CD8-positive, alpha-beta memory T cell (primary cell): ENCODE measurements at regions not wholly inside any gene's neighbourhood (a gene's known extent, or its start where the extent isn't known, plus 50 kb on each side); places are given as distances from the start of the nearest gene placed in this dataset.

Experiments used
- CTCF ChIA-PET: fragments of 350-600 bp; sonication (Branson Sonifier 250); formaldehyde crosslinking; loops from one replicate; lab custom pipeline; 2021; ENCODE audit warnings: antibody characterized with exemption; lab: Charles Lee
- POLR2A ChIA-PET: fragments of 350-600 bp; sonication (Branson Sonifier 250); formaldehyde crosslinking; loops from one replicate; lab custom pipeline; 2021; ENCODE audit warnings: antibody characterized with exemption; lab: Charles Lee
- DNase-seq, 5 donors: peaks; one replicate each; pipeline versions ENCODE4 v3.0.0 to v3.0.0-alpha.2; 2020 to 2022; ENCODE audit warnings: mixed read lengths in 1 of 5
- H3K27ac ChIP-seq: one replicate; pipeline ENCODE4 v1.7.0; 2013; ENCODE audit warnings: low read depth, mild to moderate bottlenecking, low read length, moderate library complexity
- H3K27me3 ChIP-seq: 2 replicates; pipeline ENCODE4 v1.7.0; 2013; ENCODE audit warnings: low read length, mild to moderate bottlenecking; ENCODE audit not compliant: insufficient read depth, poor library complexity, severe bottlenecking
- H3K36me3 ChIP-seq: 2 replicates; pipeline ENCODE4 v1.7.0; 2013; ENCODE audit warnings: mild to moderate bottlenecking, low read length, moderate library complexity; ENCODE audit not compliant: insufficient read depth
- H3K4me1 ChIP-seq: 2 replicates; pipeline ENCODE4 v1.7.0; 2013; ENCODE audit warnings: mild to moderate bottlenecking, low read length, moderate library complexity; ENCODE audit not compliant: insufficient read depth
- H3K4me3 ChIP-seq: 2 replicates; pipeline ENCODE4 v1.7.0; 2013; ENCODE audit warnings: mild to moderate bottlenecking, low read length
- H3K9me3 ChIP-seq: 2 replicates; pipeline ENCODE4 v1.7.0; 2013; ENCODE audit warnings: mild to moderate bottlenecking, low read length
- H3K27ac Mint-ChIP-seq, 8 donors: one replicate each; pipeline ENCODE4 v1.8.0; 2020 to 2021; ENCODE audit warnings: mixed read lengths in 8 of 8, mild to moderate bottlenecking in 6 of 8, inconsistent platforms in 3 of 8, moderate library complexity in 3 of 8
- H3K27me3 Mint-ChIP-seq, 2 donors: one replicate each; pipeline ENCODE4 v1.8.0; 2020 to 2021; ENCODE audit warnings: mixed read lengths in 2 of 2, mild to moderate bottlenecking in 1 of 2, moderate library complexity in 1 of 2
- H3K36me3 Mint-ChIP-seq, 3 donors: one replicate each; pipeline ENCODE4 v1.8.0; 2020 to 2021; ENCODE audit warnings: mixed read lengths in 3 of 3, inconsistent platforms in 1 of 3, mild to moderate bottlenecking in 1 of 3
- H3K4me1 Mint-ChIP-seq, 3 donors: one replicate each; pipeline ENCODE4 v1.8.0; 2020 to 2021; ENCODE audit warnings: mixed read lengths in 3 of 3, inconsistent platforms in 1 of 3, mild to moderate bottlenecking in 1 of 3
- H3K4me3 Mint-ChIP-seq, 7 donors: one replicate each; pipeline ENCODE4 v1.8.0; 2020 to 2021; ENCODE audit warnings: mixed read lengths in 7 of 7, mild to moderate bottlenecking in 6 of 7, moderate library complexity in 4 of 7, inconsistent platforms in 2 of 7
- H3K9me3 Mint-ChIP-seq, 5 donors: one replicate each; pipeline ENCODE4 v1.8.0; 2020 to 2022; ENCODE audit warnings: mixed read lengths in 5 of 5, mild to moderate bottlenecking in 3 of 5, moderate library complexity in 2 of 5, inconsistent platforms in 1 of 5

DNA sequence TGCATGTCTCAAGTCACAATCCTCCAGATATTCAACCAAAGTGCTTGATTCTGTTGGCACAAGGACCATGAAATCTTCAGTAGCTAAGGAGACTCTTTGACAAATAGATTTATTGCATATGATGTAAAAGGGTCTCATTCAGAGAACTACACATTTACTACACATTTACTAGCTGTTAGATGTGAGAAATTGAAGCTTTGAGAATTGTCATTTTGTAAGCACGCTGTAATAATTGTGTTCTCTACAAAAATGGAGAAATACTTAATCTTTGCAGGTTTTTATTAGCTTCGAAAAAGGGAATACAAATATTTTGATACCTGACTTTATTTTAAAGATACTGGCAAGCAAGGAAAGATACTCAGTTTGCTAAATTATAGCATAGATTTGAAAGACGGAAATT, 70.2 kb upstream of the CHD2 start:
- Mint-ChIP-seq H3K4me3 (peak overlapping the region in 1 of 7 donors; percentile 9), H3K27ac (peak overlapping the region in 6 of 8 donors; percentile 8 to 97 (median 97)), H3K36me3 (no peaks in the 10 kb centered on the region), H3K9me3 (no peaks in the 10 kb centered on the region), H3K27me3 (peaks cover 0 to 2% of the 10 kb centered on the region in 2 donors), H3K4me1 (peaks cover 34 to 47% (median 44%) of the 10 kb centered on the region in 3 donors)
- no peaks in the 10 kb centered on the region for H3K36me3 ChIP-seq
- H3K9me3 ChIP-seq, result no peaks in the 10 kb centered on the region
- DNase-seq, result no peak
- CTCF ChIA-PET, result interaction anchor here (0.7 to 6.6 kb wide), 7 partner anchors 9 to 113 kb away, joined by 3 to 48 read pairs (median 5); no protein-coding TSS in a partner anchor
- no peak overlapping the region for H3K27ac ChIP-seq
- POLR2A ChIA-PET, result interaction anchor here (0.7 to 6.2 kb wide), 6 partner anchors 9 to 71 kb away, joined by 3 to 151 read pairs (median 19); partner anchors contain the start of gene CHD2
- no peaks in the 10 kb centered on the region for H3K27me3 ChIP-seq
- H3K4me1 ChIP-seq, result peaks cover 45% of the 10 kb centered on the region
- H3K4me3 ChIP-seq, result no peak overlapping the region

DNA sequence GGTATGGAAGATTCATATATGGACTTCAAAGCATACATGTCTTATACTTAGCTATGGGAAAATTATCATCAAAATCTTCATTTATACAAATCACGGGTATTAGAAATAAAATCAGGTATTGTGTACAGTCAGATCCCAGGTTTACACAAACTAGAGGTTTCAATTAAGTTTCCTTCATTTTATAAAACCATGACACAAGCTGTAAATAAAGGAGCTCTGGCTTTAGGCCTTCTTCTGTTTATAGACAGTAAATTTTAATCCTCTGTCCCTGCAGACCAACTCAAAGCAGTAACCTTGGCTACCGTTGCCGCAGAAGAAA, 68.8 kb upstream of the CHD2 start:
- peaks cover 45% of the 10 kb centered on the region for H3K4me1 ChIP-seq
- H3K9me3 ChIP-seq, result no peaks in the 10 kb centered on the region
- Mint-ChIP-seq H3K27me3 (peaks cover 0 to 2% of the 10 kb centered on the region in 2 donors), H3K9me3 (no peaks in the 10 kb centered on the region), H3K27ac (peak overlapping the region; percentile 95 to 99 (median 97)), H3K36me3 (no peaks in the 10 kb centered on the region), H3K4me3 (peak overlapping the region; percentile 40 to 88 (median 80)), H3K4me1 (peaks cover 34 to 45% (median 44%) of the 10 kb centered on the region in 3 donors)
- ChIA-PET POLR2A (interaction anchor here (0.6 to 6.2 kb wide), 10 partner anchors 11 to 157 kb away, joined by 3 to 151 read pairs (median 10); partner anchors contain the start of gene CHD2), CTCF (interaction anchor here (0.9 to 6.6 kb wide), 11 partner anchors 11 to 86 kb away, joined by 3 to 48 read pairs (median 5); no protein-coding TSS in a partner anchor)
- H3K27ac ChIP-seq, result peak overlapping the region; percentile 83
- no peak for DNase-seq
- H3K4me3 ChIP-seq, result peak overlapping the region; percentile 30
- no peaks in the 10 kb centered on the region for H3K36me3 ChIP-seq
- no peaks in the 10 kb centered on the region for H3K27me3 ChIP-seq

DNA sequence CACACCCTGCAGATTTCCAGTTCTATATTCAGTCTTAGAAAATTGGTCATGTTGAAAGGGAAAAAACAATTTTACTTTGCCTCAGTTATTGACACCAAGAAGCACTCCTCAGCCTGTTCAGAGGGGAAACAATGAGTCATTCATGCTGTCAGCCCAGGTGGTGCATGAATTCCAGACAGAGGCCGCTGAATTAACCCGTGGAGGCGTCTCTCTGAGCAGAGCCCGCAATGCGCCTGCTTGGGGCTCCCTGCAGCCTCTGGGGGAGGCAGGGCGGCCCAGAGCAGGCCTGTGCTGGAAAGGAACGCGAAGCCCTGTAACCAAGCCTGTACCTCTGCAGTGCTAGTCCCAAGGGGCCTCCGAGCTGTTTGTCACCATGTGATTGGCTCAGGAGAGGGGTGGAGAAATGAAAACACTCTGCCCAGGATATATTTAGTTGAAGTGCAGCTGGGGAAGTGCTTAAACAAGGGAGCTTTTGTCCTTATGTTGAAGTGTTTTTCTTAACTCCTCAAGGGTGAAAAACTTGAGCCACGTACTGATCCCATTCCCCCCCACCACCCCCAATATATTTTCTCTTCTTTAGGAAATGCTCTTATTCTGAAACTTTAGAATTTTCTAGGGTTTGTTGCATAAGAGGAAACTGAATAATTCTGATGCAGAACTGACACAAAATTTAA, 68.3 kb upstream of the CHD2 start:
- Histone ChIP-seq H3K27ac (peak overlapping the region; percentile 83), H3K4me3 (peak overlapping the region; percentile 30), H3K4me1 (peaks cover 45% of the 10 kb centered on the region), H3K9me3 (no peaks in the 10 kb centered on the region), H3K36me3 (no peaks in the 10 kb centered on the region), H3K27me3 (no peaks in the 10 kb centered on the region)
- Mint-ChIP-seq H3K27me3 (peaks cover 0 to 2% of the 10 kb centered on the region in 2 donors), H3K36me3 (no peaks in the 10 kb centered on the region), H3K4me1 (peaks cover 34 to 45% (median 44%) of the 10 kb centered on the region in 3 donors), H3K4me3 (peak overlapping the region; percentile 40 to 88 (median 80)), H3K9me3 (no peaks in the 10 kb centered on the region), H3K27ac (peak overlapping the region; percentile 95 to 99 (median 97))
- POLR2A ChIA-PET, result interaction anchor here (0.6 to 6.2 kb wide), 11 partner anchors 11 to 119 kb away, joined by 3 to 151 read pairs (median 5); partner anchors contain the start of gene CHD2
- DNase-seq, result peak; percentile 70 to 97 (median 84)
- CTCF ChIA-PET, result interaction anchor here (0.6 to 6.6 kb wide), 16 partner anchors 11 to 86 kb away, joined by 3 to 48 read pairs (median 5); partner anchors contain the start of gene CHD2

DNA sequence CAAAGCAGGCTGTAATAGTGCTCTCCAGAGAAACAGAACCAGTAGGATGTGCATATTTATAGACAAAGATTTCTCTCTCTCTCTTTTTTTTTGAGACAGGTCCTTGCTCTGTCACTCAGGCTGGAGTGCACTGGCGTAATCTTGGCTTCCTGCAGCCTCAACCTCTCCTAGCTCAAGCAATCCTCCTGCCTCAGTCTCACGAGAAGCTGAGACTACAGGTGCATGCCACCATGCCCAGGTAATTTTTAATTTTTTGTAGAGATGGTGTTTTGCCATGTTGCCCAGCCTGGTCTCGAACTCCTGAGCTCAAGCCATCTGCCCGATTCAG, 67.1 kb upstream of the CHD2 start:
- H3K27me3 ChIP-seq, result no peaks in the 10 kb centered on the region
- no peaks in the 10 kb centered on the region for H3K9me3 ChIP-seq
- H3K4me1 ChIP-seq, result peaks cover 46% of the 10 kb centered on the region
- Mint-ChIP-seq H3K4me3 (peak overlapping the region in 2 of 7 donors; percentile 28 to 52), H3K9me3 (no peaks in the 10 kb centered on the region), H3K36me3 (no peaks in the 10 kb centered on the region), H3K27ac (peak overlapping the region; percentile 84 to 99 (median 97)), H3K27me3 (peaks cover 0 to 2% of the 10 kb centered on the region in 2 donors), H3K4me1 (peaks cover 34 to 45% (median 44%) of the 10 kb centered on the region in 3 donors)
- no peak for DNase-seq
- H3K36me3 ChIP-seq, result no peaks in the 10 kb centered on the region
- CTCF ChIA-PET, result interaction anchor here (1.6 to 6.6 kb wide), 7 partner anchors 13 to 72 kb away, joined by 4 to 48 read pairs (median 7); no protein-coding TSS in a partner anchor
- no peak overlapping the region for H3K27ac ChIP-seq
- no peak overlapping the region for H3K4me3 ChIP-seq
- POLR2A ChIA-PET, result interaction anchor here (3.4 to 6.2 kb wide), 3 partner anchors 13 to 67 kb away, joined by 32 to 151 read pairs (median 37); partner anchors contain the start of gene CHD2

DNA sequence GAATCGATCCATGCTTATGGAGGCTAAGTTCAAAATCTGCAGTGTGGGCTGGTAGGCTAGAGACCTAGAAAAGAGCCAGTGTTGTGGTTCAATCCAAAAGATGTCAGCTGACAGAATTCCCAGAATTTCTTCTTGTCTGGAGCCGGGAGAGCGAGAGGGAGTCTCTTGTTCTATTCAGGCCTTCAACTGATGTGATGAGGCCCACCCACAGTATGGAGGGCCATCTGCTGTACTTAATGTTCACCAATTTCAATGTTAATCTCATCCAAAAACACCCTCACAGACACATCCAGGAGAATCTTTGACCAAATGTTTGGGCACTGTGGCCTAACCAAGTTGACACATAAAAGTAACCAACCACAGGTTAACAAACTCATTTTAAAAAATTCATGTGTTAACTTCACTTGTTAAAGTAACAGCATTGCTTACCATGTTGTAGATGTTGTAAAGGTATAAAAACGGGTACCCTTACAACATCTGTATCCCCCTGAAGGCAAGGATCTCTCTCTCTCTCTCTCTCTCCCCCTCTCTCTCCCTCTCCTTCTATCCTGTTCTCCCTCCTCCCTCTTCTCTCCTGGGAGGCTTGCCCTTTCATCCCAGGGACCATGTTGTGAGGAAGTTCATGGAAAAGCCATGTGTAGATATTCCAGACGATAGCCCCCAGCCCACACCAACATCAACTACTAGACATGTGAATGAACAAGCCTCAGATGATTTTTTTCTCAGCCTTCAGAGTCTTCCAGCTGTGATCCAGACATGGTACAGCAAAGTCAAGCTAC, 66.4 kb upstream of the CHD2 start:
- Mint-ChIP-seq H3K27me3 (peaks cover 0 to 2% of the 10 kb centered on the region in 2 donors), H3K9me3 (no peaks in the 10 kb centered on the region), H3K4me1 (peaks cover 37 to 50% (median 49%) of the 10 kb centered on the region in 3 donors), H3K4me3 (peak overlapping the region in 4 of 7 donors; percentile 45 to 79 (median 49)), H3K36me3 (no peaks in the 10 kb centered on the region), H3K27ac (peak overlapping the region; percentile 95 to 99 (median 97))
- Histone ChIP-seq H3K9me3 (no peaks in the 10 kb centered on the region), H3K27ac (no peak overlapping the region), H3K4me1 (peaks cover 52% of the 10 kb centered on the region), H3K36me3 (no peaks in the 10 kb centered on the region), H3K4me3 (no peak overlapping the region), H3K27me3 (no peaks in the 10 kb centered on the region)
- CTCF ChIA-PET, result interaction anchor here (1.7 to 6.6 kb wide), 4 partner anchors 13 to 71 kb away, joined by 5 to 48 read pairs (median 26); no protein-coding TSS in a partner anchor
- no peak for DNase-seq
- POLR2A ChIA-PET, result interaction anchor here (0.7 to 6.2 kb wide), 3 partner anchors 49 to 67 kb away, joined by 3 to 151 read pairs (median 32); partner anchors contain the start of gene CHD2

DNA sequence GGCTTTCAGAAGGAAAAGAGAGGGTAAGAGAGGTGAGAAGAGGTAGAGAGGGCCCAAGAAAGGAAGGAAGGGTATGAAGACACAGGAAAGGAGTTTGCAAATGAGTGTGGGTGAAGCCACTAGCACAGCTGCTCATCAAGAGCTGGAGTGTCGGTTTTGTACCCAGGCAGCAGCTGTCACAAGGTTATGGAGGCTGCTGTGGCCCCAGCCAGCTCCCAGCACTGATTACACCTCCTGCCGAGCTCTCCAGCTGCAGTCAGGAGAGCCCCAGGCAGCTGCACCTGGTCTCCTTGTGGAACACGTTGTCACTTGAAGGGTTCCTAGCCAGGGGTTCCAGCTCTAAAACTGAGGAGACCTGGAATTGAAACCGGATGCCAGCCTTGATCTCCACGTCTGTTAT, 60.4 kb upstream of the CHD2 start:
- no peak for DNase-seq
- no peak overlapping the region for H3K27ac ChIP-seq
- peak overlapping the region in 2 of 7 donors; percentile 6 to 33 for H3K4me3 Mint-ChIP-seq
- POLR2A ChIA-PET, result interaction anchor here (1.0 kb wide), 1 partner anchor 43 kb away, joined by 3 read pairs; no protein-coding TSS in a partner anchor
- CTCF ChIA-PET, result interaction anchor here (0.9 to 1.4 kb wide), 2 partner anchors 32 to 42 kb away, joined by 3 read pairs; no protein-coding TSS in a partner anchor
- no peaks in the 10 kb centered on the region for H3K9me3 ChIP-seq
- H3K36me3 Mint-ChIP-seq, result no peaks in the 10 kb centered on the region
- peaks cover 17 to 30% (median 27%) of the 10 kb centered on the region in 3 donors for H3K4me1 Mint-ChIP-seq
- no peaks in the 10 kb centered on the region for H3K36me3 ChIP-seq
- peaks cover 42% of the 10 kb centered on the region for H3K4me1 ChIP-seq
- no peaks in the 10 kb centered on the region for H3K27me3 Mint-ChIP-seq
- peak overlapping the region in 5 of 8 donors; percentile 22 to 83 (median 66) for H3K27ac Mint-ChIP-seq
- no peaks in the 10 kb centered on the region for H3K9me3 Mint-ChIP-seq
- H3K27me3 ChIP-seq, result no peaks in the 10 kb centered on the region
- H3K4me3 ChIP-seq, result peak overlapping the region; percentile 31

DNA sequence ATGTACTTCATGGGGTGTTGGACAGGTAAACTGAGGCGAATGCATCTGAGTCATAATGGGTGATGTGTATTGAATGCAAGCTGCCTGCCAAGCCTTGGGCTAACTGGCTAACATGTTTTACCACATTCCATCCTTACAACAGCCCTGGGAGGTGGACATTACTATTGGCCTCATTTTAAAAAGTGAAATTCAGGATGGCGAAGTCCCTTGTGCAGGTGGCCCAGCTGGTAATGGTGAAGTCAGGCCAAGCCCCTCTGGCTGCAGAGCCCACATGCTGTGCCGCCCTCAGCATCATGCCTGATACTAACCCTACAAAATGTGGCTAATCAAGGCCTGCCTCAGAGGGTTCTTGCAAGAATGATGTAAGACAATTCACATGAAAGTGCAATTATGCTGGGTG, 60.0 kb upstream of the CHD2 start:
- Histone ChIP-seq H3K27ac (no peak overlapping the region), H3K9me3 (no peaks in the 10 kb centered on the region), H3K36me3 (no peaks in the 10 kb centered on the region), H3K4me1 (peaks cover 46% of the 10 kb centered on the region), H3K27me3 (no peaks in the 10 kb centered on the region), H3K4me3 (peak overlapping the region; percentile 31)
- peak overlapping the region in 3 of 8 donors; percentile 20 to 66 (median 22) for H3K27ac Mint-ChIP-seq
- no peak for DNase-seq
- ChIA-PET CTCF (interaction anchor here (0.9 to 1.4 kb wide), 2 partner anchors 32 to 42 kb away, joined by 3 read pairs; no protein-coding TSS in a partner anchor), POLR2A (interaction anchor here (0.6 to 1.0 kb wide), 2 partner anchors 42 to 1934 kb away, joined by 3 read pairs; no protein-coding TSS in a partner anchor)
- no peaks in the 10 kb centered on the region for H3K9me3 Mint-ChIP-seq
- no peaks in the 10 kb centered on the region for H3K27me3 Mint-ChIP-seq
- H3K4me1 Mint-ChIP-seq, result peaks cover 21 to 34% (median 32%) of the 10 kb centered on the region in 3 donors
- no peak overlapping the region for H3K4me3 Mint-ChIP-seq
- H3K36me3 Mint-ChIP-seq, result peaks cover 0 to 1% (median 0%) of the 10 kb centered on the region in 3 donors
